ENCODE measurements at regions not wholly inside any gene's neighbourhood (a gene's known extent, or its start where the extent isn't known, plus 50 kb on each side); places are given as distances from the start of the nearest gene placed in this dataset.
"Not testable (repeated sequence)": the region's sequence is repeated elsewhere in the genome, so short reads cannot be mapped to it uniquely, and the experiment has no call there.

- not testable (repeated sequence) for H3K9me3 ChIP-seq (ENCODE audit: control insufficient read depth, insufficient read depth, low read length); H3K36me3 ChIP-seq (ENCODE audit: insufficient read depth, low read length); H3K4me1 ChIP-seq (ENCODE audit: insufficient read depth, low read length)
- H3K9ac ChIP-seq (ENCODE audit: low read depth, low read length) = peak overlapping the region; percentile 70
These were observed 59.6 kb upstream of the SMARCAD1 start for GRCh38 chr4:94148052-94148451.

- Histone ChIP-seq H3K9me3 (ENCODE audit: control insufficient read depth, insufficient read depth, low read length) (peaks cover 3% of the 10 kb centered on the region; the same call in 1 of the 2 replicates), H3K4me1 (ENCODE audit: insufficient read depth, low read length) (no peaks in the 10 kb centered on the region), H3K36me3 (ENCODE audit: insufficient read depth, low read length) (no peaks in the 10 kb centered on the region; the same call in 1 of the 2 replicates), H3K9ac (ENCODE audit: low read depth, low read length) (no peak overlapping the region)
These were observed 55.2 kb upstream of the SMARCAD1 start for GRCh38 chr4:94152466-94152865.

GRCh38 chr4:94155404-94155803, 52.3 kb upstream of the SMARCAD1 start:
- H3K4me1 ChIP-seq (ENCODE audit: insufficient read depth, low read length); H3K36me3 ChIP-seq (ENCODE audit: insufficient read depth, low read length); H3K9ac ChIP-seq (ENCODE audit: low read depth, low read length); H3K9me3 ChIP-seq (ENCODE audit: control insufficient read depth, insufficient read depth, low read length): not testable (repeated sequence)

GRCh38 chr4:94156826-94157225, 50.8 kb upstream of the SMARCAD1 start:
- no peak overlapping the region for H3K9ac ChIP-seq (ENCODE audit: low read depth, low read length)
- peaks cover 3% of the 10 kb centered on the region; the same call in 1 of the 2 replicates for H3K9me3 ChIP-seq (ENCODE audit: control insufficient read depth, insufficient read depth, low read length)
- peaks cover 11% of the 10 kb centered on the region for H3K4me1 ChIP-seq (ENCODE audit: insufficient read depth, low read length)
- H3K36me3 ChIP-seq (ENCODE audit: insufficient read depth, low read length) = no peaks in the 10 kb centered on the region; the same call in 1 of the 2 replicates
